Tibial artery (tissue), 4 donors: ENCODE measurements at regions not wholly inside any gene's neighbourhood (a gene's known extent, or its start where the extent isn't known, plus 50 kb on each side); places are given as distances from the start of the nearest gene placed in this dataset.

ENCODE experiments used
- DNase-seq, 2 donors: peaks; one replicate each; pipeline ENCODE4 v3.0.0-alpha.2; 2019
- H3K27ac ChIP-seq, 2 donors: fragments of 200-600 bp; sonication (generic) in 1 of 2; 1 replicate in 1 of 2; 2 replicates in 1 of 2; pipeline ENCODE4 v1.5.1; 2018 to 2019; ENCODE audit warnings: mild to moderate bottlenecking in 1 of 2
- H3K27me3 ChIP-seq, 2 donors: fragments of 200-600 bp; sonication (generic) in 1 of 2; one replicate each; pipeline versions ENCODE4 v1.5.1 to v1.6.0; 2016 to 2019
- H3K36me3 ChIP-seq, 3 donors: fragments of 200-600 bp; sonication (generic) in 2 of 3; one replicate each; pipeline ENCODE4 v1.5.1; 2016 to 2019; ENCODE audit warnings: mild to moderate bottlenecking in 2 of 3
- H3K4me1 ChIP-seq, 4 donors: fragments of 200-600 bp; sonication (generic) in 2 of 4; 1 replicate in 3 of 4; 2 replicates in 1 of 4; pipeline ENCODE4 v1.5.1; 2016 to 2019
- H3K4me3 ChIP-seq, 2 donors: fragments of 200-600 bp; sonication (generic) in 1 of 2; 1 replicate in 1 of 2; 2 replicates in 1 of 2; pipeline ENCODE4 v1.5.1; 2018 to 2019; ENCODE audit warnings: mild to moderate bottlenecking in 2 of 2
- H3K9me3 ChIP-seq, 3 donors: fragments of 200-600 bp; sonication (generic) in 1 of 3; one replicate each; pipeline ENCODE4 v1.5.1; 2016 to 2019
- CTCF ChIP-seq, 2 experiments: fragments of 200-600 bp in 1 of 2; fragments of 450-650 bp in 1 of 2; IDR thresholded peaks; one replicate each; pipeline ENCODE4 v1.5.1; 2017 to 2019; ENCODE audit warnings: antibody characterized with exemption in 2 of 2, mild to moderate bottlenecking in 1 of 2, moderate library complexity in 1 of 2
- intact Hi-C: fragments of 100-400 bp; cut with DNase I; formaldehyde crosslinking; loops from one replicate; pipeline ENCODE4 v1.15.0; 2023; ENCODE audit warnings: low total_unique reads

GRCh38 chr6:62923728-62924127, 287.5 kb upstream of the FKBP1C start:
- H3K9me3 ChIP-seq = no peaks in the 10 kb centered on the region
- no peaks in the 10 kb centered on the region for H3K36me3 ChIP-seq
- DNase-seq = no peak
- intact Hi-C loops = no loop called here
- H3K4me3 ChIP-seq = no peak overlapping the region
- TF ChIP-seq CTCF (IDR thresholded peaks at IDR 0.05) = no peak
- no peaks in the 10 kb centered on the region for H3K27me3 ChIP-seq
- no peaks in the 10 kb centered on the region for H3K4me1 ChIP-seq
- no peak overlapping the region for H3K27ac ChIP-seq

- Histone ChIP-seq H3K36me3 (no peaks in the 10 kb centered on the region), H3K27ac (no peak overlapping the region), H3K27me3 (no peaks in the 10 kb centered on the region), H3K4me1 (no peaks in the 10 kb centered on the region), H3K4me3 (no peak overlapping the region), H3K9me3 (no peaks in the 10 kb centered on the region)
- no peak for DNase-seq
- TF ChIP-seq CTCF (IDR thresholded peaks at IDR 0.05) = no peak
- intact Hi-C loops = no loop called here
These were observed 270.4 kb upstream of the FKBP1C start for GRCh38 chr6:62940848-62941247.

GRCh38 chr6:62942000-62942399, 269.3 kb upstream of the FKBP1C start:
- Histone ChIP-seq H3K4me1 (no peaks in the 10 kb centered on the region), H3K9me3 (no peaks in the 10 kb centered on the region), H3K27me3 (no peaks in the 10 kb centered on the region), H3K4me3 (no peak overlapping the region), H3K27ac (no peak overlapping the region), H3K36me3 (no peaks in the 10 kb centered on the region)
- no peak for TF ChIP-seq CTCF (IDR thresholded peaks at IDR 0.05)
- no peak for DNase-seq
- intact Hi-C loops = no loop called here

- no peak for TF ChIP-seq CTCF (IDR thresholded peaks at IDR 0.05)
These were observed 242.4 kb upstream of the FKBP1C start for GRCh38 chr6:62968834-62969233.

GRCh38 chr6:62971976-62972658, 239.2 kb upstream of the FKBP1C start:
- H3K36me3 ChIP-seq = no peaks in the 10 kb centered on the region
- no peak overlapping the region for H3K4me3 ChIP-seq
- H3K4me1 ChIP-seq = no peaks in the 10 kb centered on the region
- no peak for TF ChIP-seq CTCF (IDR thresholded peaks at IDR 0.05)
- no peak overlapping the region for H3K27ac ChIP-seq
- intact Hi-C loops = no loop called here
- no peaks in the 10 kb centered on the region for H3K9me3 ChIP-seq
- no peaks in the 10 kb centered on the region for H3K27me3 ChIP-seq
- DNase-seq = no peak

More at GRCh38 chr6:62968834-62969233, 242.4 kb upstream of the FKBP1C start:
- H3K36me3 ChIP-seq = no peaks in the 10 kb centered on the region
- H3K27me3 ChIP-seq = no peaks in the 10 kb centered on the region
- no peaks in the 10 kb centered on the region for H3K4me1 ChIP-seq
- no peak for DNase-seq
- H3K27ac ChIP-seq = no peak overlapping the region
- H3K4me3 ChIP-seq = no peak overlapping the region
- H3K9me3 ChIP-seq = no peaks in the 10 kb centered on the region
- intact Hi-C loops = no loop called here

- TF ChIP-seq CTCF (IDR thresholded peaks at IDR 0.05) = no peak
- H3K36me3 ChIP-seq = no peaks in the 10 kb centered on the region
- H3K27ac ChIP-seq = no peak overlapping the region
- H3K9me3 ChIP-seq = no peaks in the 10 kb centered on the region
- no peak for DNase-seq
- H3K4me1 ChIP-seq = no peaks in the 10 kb centered on the region
- H3K4me3 ChIP-seq = no peak overlapping the region
- no peaks in the 10 kb centered on the region for H3K27me3 ChIP-seq
- intact Hi-C loops = no loop called here
These were observed 236.8 kb upstream of the FKBP1C start for GRCh38 chr6:62974452-62974851.
